GM23338 (cell line): ENCODE measurements at regions not wholly inside any gene's neighbourhood (a gene's known extent, or its start where the extent isn't known, plus 50 kb on each side); places are given as distances from the start of the nearest gene placed in this dataset.

Experiments used
- ATAC-seq: fragments of 200-7000 bp; cut with Tn5 transposase; 3 replicates; pipeline ENCODE4 v1.9.1; 2020
- DNase-seq: peaks from one replicate; pipeline ENCODE4 v3.0.0-alpha.2; 2015; ENCODE audit warnings: low spot score
- H2AFZ ChIP-seq: fragments of 200-600 bp; sonication (generic); 2 replicates; pipeline ENCODE4 v1.8.0; 2016; ENCODE audit warnings: antibody characterized with exemption, mild to moderate bottlenecking, moderate library complexity
- H3F3A ChIP-seq: fragments of 200-600 bp; sonication (generic); replicated peaks from 2 replicates; pipeline ENCODE4 v1.8.0; 2017; ENCODE audit warnings: antibody characterized with exemption, mixed run types, low read depth
- H3K27ac ChIP-seq: fragments of 200-600 bp; sonication (generic); 2 replicates; pipeline ENCODE4 v1.6.1; 2016; ENCODE audit warnings: low read depth
- H3K27me3 ChIP-seq: fragments of 200-600 bp; sonication (generic); 2 replicates; pipeline ENCODE4 v1.8.0; 2016; ENCODE audit warnings: mild to moderate bottlenecking, mixed run types, moderate library complexity; ENCODE audit not compliant: insufficient read depth
- H3K36me3 ChIP-seq: fragments of 200-600 bp; sonication (generic); 2 replicates; pipeline ENCODE4 v1.8.0; 2016; ENCODE audit warnings: mild to moderate bottlenecking; ENCODE audit not compliant: insufficient read depth
- H3K4me1 ChIP-seq: fragments of 200-600 bp; sonication (generic); 2 replicates; pipeline ENCODE4 v1.8.0; 2016; ENCODE audit warnings: mild to moderate bottlenecking, moderate library complexity; ENCODE audit not compliant: insufficient read depth
- H3K4me2 ChIP-seq: fragments of 200-600 bp; sonication (generic); 2 replicates; pipeline ENCODE4 v1.7.1; 2017; ENCODE audit warnings: mixed run types
- H3K4me3 ChIP-seq: fragments of 200-600 bp; sonication (generic); 2 replicates; pipeline ENCODE4 v1.6.1; 2016; ENCODE audit warnings: mixed run types
- H3K79me2 ChIP-seq: fragments of 200-600 bp; sonication (generic); replicated peaks from 2 replicates; pipeline ENCODE4 v1.8.0; 2017; ENCODE audit warnings: mild to moderate bottlenecking; ENCODE audit not compliant: insufficient read depth
- H3K9me2 ChIP-seq: fragments of 200-600 bp; sonication (generic); 2 replicates; pipeline ENCODE4 v1.8.0; 2017; ENCODE audit not compliant: insufficient read depth
- H4K20me1 ChIP-seq: fragments of 200-600 bp; sonication (generic); replicated peaks from 2 replicates; pipeline ENCODE4 v1.8.0; 2017; ENCODE audit warnings: mild to moderate bottlenecking; ENCODE audit not compliant: insufficient read depth
- H3K27ac Mint-ChIP-seq: 2 replicates; pipeline ENCODE4 v1.8.0; 2020; ENCODE audit warnings: inconsistent platforms, mild to moderate bottlenecking, moderate library complexity, mixed read lengths
- H3K27me3 Mint-ChIP-seq: 3 replicates; pipeline ENCODE4 v1.8.0; 2022; ENCODE audit warnings: low read depth, mild to moderate bottlenecking, moderate library complexity, mixed read lengths, inconsistent platforms; ENCODE audit not compliant: insufficient read depth, poor library complexity
- H3K36me3 Mint-ChIP-seq: 3 replicates; pipeline ENCODE4 v1.8.0; 2021; ENCODE audit warnings: low read depth, mild to moderate bottlenecking, inconsistent platforms, moderate library complexity, mixed read lengths
- H3K4me1 Mint-ChIP-seq: 3 replicates; pipeline ENCODE4 v1.8.0; 2020; ENCODE audit warnings: mild to moderate bottlenecking, inconsistent platforms, mixed read lengths
- H3K4me3 Mint-ChIP-seq: 3 replicates; pipeline ENCODE4 v1.8.0; 2021; ENCODE audit warnings: moderate library complexity, mild to moderate bottlenecking, inconsistent platforms, mixed read lengths
- H3K9me3 Mint-ChIP-seq: 3 replicates; pipeline ENCODE4 v1.8.0; 2020; ENCODE audit warnings: moderate library complexity, mild to moderate bottlenecking, inconsistent platforms, mixed read lengths
- CREB1 ChIP-seq: fragments of 250-450 bp; sonication (Bioruptor Pico); IDR thresholded peaks from 2 replicates; pipeline ENCODE4 v1.5.0; 2020; ENCODE audit warnings: low read depth, mild to moderate bottlenecking, moderate library complexity
- EZH2 ChIP-seq: fragments of 200-600 bp; sonication (generic); IDR thresholded peaks from one replicate; pipeline ENCODE4 v1.8.0; 2017; ENCODE audit warnings: antibody characterized with exemption, mild to moderate bottlenecking, low read depth; ENCODE audit not compliant: unreplicated experiment
- EZH2phosphoT487 ChIP-seq: fragments of 200-600 bp; sonication (generic); IDR thresholded peaks from one replicate; pipeline ENCODE4 v1.8.1; 2018; ENCODE audit warnings: antibody characterized with exemption; ENCODE audit not compliant: unreplicated experiment
- JUNB ChIP-seq: IDR thresholded peaks from one replicate; pipeline ENCODE4 v1.6.1; 2016; ENCODE audit warnings: antibody characterized with exemption; ENCODE audit not compliant: unreplicated experiment
- NANOG ChIP-seq: IDR thresholded peaks from 2 replicates; pipeline ENCODE4 v1.6.1; 2016; ENCODE audit warnings: antibody characterized with exemption, borderline replicate concordance
- POLR2AphosphoS5 ChIP-seq: IDR thresholded peaks from 2 replicates; pipeline ENCODE4 v1.6.1; 2016; ENCODE audit warnings: antibody characterized with exemption, low read depth
- STAT1 ChIP-seq: IDR thresholded peaks from one replicate; pipeline ENCODE4 v1.6.1; 2016; ENCODE audit warnings: antibody characterized with exemption; ENCODE audit not compliant: unreplicated experiment
- ZNF114 ChIP-seq: fragments of 250-450 bp; sonication (Bioruptor Pico); IDR thresholded peaks from 2 replicates; pipeline ENCODE4 v1.5.0; 2020; ENCODE audit warnings: mild to moderate bottlenecking, moderate library complexity
- ZNF331 ChIP-seq: fragments of 250-450 bp; sonication (Bioruptor Pico); IDR thresholded peaks from 2 replicates; pipeline ENCODE4 v1.5.0; 2020; ENCODE audit warnings: low read depth, mild to moderate bottlenecking, moderate library complexity
- TF ChIP-seq, protein P1 (sequence below): fragments of 250-450 bp; sonication (Bioruptor Pico); IDR thresholded peaks from 2 replicates; pipeline ENCODE4 v1.5.0; 2020; ENCODE audit warnings: mild to moderate bottlenecking, moderate library complexity
- TF ChIP-seq, protein P2 (sequence below): IDR thresholded peaks from one replicate; pipeline ENCODE4 v1.6.1; 2018; ENCODE audit warnings: antibody characterized with exemption; ENCODE audit not compliant: unreplicated experiment
- TF ChIP-seq, protein P3 (sequence below), 2 experiments: fragments of 200-600 bp in 1 of 2; sonication (generic) in 1 of 2; conservative IDR thresholded peaks; 2 replicates each; pipeline versions ENCODE4 v1.5.1 to v1.6.1; 2016 to 2017; ENCODE audit warnings: antibody characterized with exemption in 2 of 2, low read depth in 2 of 2, mild to moderate bottlenecking in 2 of 2, moderate library complexity in 1 of 2
- TF ChIP-seq, protein P4 (sequence below): IDR thresholded peaks from 2 replicates; pipeline ENCODE4 v1.6.1; 2016; ENCODE audit warnings: antibody characterized with exemption

DNA sequence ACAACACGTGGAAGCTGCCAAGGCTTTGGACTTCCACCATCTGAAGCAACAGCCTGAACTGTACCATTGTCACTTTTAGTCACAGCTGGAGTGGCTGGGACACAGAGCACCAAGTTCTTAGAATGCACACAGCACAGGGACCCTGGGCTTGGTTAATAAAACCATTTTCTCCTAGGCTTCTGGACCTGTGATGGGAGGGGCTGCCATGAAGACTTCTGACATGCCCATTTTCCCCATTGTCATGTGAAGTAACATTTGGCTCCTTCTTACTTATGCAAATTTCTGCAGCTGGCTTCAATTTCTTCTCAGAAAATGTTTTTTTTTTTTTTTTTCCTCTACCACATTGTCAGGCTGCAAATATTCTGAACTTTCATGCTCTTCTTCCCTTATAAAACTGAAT, 138.6 kb upstream of the BRINP3 start:
- H3K27ac ChIP-seq: no peak overlapping the region
- H3K27ac Mint-ChIP-seq: no peak overlapping the region

More for the DNA sequence above, 138.6 kb upstream of the BRINP3 start:
- no peaks in the 10 kb centered on the region for H3K27me3 ChIP-seq
- H2AFZ ChIP-seq: peak overlapping the region; percentile 70; the same call in 1 of the 2 replicates
- Mint-ChIP-seq H3K9me3 (no peaks in the 10 kb centered on the region), H3K36me3 (no peaks in the 10 kb centered on the region), H3K4me3 (no peak overlapping the region), H3K27me3 (no peaks in the 10 kb centered on the region), H3K4me1 (peaks cover 8% of the 10 kb centered on the region)
- H4K20me1 ChIP-seq: no peaks in the 10 kb centered on the region
- H3K9me2 ChIP-seq: no peaks in the 10 kb centered on the region
- no peak overlapping the region for H3K4me2 ChIP-seq
- no peaks in the 10 kb centered on the region for H3K79me2 ChIP-seq
- no peak overlapping the region for H3K4me3 ChIP-seq
- TF ChIP-seq EZH2 (no peak), NANOG (no peak), ZNF331 (CRISPR knock-in tag) (no peak), EZH2phosphoT487 (no peak), JUNB (no peak), CREB1 (CRISPR knock-in tag) (no peak), ZNF114 (no peak), POLR2AphosphoS5 (no peak), STAT1 (no peak)
- TF ChIP-seq, protein P1, sequence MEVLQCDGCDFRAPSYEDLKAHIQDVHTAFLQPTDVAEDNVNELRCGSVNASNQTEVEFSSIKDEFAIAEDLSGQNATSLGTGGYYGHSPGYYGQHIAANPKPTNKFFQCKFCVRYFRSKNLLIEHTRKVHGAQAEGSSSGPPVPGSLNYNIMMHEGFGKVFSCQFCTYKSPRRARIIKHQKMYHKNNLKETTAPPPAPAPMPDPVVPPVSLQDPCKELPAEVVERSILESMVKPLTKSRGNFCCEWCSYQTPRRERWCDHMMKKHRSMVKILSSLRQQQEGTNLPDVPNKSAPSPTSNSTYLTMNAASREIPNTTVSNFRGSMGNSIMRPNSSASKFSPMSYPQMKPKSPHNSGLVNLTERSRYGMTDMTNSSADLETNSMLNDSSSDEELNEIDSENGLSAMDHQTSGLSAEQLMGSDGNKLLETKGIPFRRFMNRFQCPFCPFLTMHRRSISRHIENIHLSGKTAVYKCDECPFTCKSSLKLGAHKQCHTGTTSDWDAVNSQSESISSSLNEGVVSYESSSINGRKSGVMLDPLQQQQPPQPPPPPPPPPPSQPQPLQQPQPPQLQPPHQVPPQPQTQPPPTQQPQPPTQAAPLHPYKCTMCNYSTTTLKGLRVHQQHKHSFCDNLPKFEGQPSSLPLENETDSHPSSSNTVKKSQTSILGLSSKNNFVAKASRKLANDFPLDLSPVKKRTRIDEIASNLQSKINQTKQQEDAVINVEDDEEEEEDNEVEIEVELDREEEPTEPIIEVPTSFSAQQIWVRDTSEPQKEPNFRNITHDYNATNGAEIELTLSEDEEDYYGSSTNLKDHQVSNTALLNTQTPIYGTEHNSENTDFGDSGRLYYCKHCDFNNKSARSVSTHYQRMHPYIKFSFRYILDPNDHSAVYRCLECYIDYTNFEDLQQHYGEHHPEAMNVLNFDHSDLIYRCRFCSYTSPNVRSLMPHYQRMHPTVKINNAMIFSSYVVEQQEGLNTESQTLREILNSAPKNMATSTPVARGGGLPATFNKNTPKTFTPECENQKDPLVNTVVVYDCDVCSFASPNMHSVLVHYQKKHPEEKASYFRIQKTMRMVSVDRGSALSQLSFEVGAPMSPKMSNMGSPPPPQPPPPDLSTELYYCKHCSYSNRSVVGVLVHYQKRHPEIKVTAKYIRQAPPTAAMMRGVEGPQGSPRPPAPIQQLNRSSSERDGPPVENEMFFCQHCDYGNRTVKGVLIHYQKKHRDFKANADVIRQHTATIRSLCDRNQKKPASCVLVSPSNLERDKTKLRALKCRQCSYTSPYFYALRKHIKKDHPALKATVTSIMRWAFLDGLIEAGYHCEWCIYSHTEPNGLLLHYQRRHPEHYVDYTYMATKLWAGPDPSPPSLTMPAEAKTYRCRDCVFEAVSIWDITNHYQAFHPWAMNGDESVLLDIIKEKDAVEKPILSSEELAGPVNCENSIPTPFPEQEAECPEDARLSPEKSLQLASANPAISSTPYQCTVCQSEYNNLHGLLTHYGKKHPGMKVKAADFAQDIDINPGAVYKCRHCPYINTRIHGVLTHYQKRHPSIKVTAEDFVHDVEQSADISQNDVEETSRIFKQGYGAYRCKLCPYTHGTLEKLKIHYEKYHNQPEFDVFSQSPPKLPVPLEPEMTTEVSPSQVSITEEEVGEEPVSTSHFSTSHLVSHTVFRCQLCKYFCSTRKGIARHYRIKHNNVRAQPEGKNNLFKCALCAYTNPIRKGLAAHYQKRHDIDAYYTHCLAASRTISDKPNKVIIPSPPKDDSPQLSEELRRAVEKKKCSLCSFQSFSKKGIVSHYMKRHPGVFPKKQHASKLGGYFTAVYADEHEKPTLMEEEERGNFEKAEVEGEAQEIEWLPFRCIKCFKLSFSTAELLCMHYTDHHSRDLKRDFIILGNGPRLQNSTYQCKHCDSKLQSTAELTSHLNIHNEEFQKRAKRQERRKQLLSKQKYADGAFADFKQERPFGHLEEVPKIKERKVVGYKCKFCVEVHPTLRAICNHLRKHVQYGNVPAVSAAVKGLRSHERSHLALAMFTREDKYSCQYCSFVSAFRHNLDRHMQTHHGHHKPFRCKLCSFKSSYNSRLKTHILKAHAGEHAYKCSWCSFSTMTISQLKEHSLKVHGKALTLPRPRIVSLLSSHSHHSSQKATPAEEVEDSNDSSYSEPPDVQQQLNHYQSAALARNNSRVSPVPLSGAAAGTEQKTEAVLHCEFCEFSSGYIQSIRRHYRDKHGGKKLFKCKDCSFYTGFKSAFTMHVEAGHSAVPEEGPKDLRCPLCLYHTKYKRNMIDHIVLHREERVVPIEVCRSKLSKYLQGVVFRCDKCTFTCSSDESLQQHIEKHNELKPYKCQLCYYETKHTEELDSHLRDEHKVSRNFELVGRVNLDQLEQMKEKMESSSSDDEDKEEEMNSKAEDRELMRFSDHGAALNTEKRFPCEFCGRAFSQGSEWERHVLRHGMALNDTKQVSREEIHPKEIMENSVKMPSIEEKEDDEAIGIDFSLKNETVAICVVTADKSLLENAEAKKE (CRISPR knock-in tag): no peak
- TF ChIP-seq, protein P2, sequence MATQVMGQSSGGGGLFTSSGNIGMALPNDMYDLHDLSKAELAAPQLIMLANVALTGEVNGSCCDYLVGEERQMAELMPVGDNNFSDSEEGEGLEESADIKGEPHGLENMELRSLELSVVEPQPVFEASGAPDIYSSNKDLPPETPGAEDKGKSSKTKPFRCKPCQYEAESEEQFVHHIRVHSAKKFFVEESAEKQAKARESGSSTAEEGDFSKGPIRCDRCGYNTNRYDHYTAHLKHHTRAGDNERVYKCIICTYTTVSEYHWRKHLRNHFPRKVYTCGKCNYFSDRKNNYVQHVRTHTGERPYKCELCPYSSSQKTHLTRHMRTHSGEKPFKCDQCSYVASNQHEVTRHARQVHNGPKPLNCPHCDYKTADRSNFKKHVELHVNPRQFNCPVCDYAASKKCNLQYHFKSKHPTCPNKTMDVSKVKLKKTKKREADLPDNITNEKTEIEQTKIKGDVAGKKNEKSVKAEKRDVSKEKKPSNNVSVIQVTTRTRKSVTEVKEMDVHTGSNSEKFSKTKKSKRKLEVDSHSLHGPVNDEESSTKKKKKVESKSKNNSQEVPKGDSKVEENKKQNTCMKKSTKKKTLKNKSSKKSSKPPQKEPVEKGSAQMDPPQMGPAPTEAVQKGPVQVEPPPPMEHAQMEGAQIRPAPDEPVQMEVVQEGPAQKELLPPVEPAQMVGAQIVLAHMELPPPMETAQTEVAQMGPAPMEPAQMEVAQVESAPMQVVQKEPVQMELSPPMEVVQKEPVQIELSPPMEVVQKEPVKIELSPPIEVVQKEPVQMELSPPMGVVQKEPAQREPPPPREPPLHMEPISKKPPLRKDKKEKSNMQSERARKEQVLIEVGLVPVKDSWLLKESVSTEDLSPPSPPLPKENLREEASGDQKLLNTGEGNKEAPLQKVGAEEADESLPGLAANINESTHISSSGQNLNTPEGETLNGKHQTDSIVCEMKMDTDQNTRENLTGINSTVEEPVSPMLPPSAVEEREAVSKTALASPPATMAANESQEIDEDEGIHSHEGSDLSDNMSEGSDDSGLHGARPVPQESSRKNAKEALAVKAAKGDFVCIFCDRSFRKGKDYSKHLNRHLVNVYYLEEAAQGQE: no peak
- TF ChIP-seq, protein P3, sequence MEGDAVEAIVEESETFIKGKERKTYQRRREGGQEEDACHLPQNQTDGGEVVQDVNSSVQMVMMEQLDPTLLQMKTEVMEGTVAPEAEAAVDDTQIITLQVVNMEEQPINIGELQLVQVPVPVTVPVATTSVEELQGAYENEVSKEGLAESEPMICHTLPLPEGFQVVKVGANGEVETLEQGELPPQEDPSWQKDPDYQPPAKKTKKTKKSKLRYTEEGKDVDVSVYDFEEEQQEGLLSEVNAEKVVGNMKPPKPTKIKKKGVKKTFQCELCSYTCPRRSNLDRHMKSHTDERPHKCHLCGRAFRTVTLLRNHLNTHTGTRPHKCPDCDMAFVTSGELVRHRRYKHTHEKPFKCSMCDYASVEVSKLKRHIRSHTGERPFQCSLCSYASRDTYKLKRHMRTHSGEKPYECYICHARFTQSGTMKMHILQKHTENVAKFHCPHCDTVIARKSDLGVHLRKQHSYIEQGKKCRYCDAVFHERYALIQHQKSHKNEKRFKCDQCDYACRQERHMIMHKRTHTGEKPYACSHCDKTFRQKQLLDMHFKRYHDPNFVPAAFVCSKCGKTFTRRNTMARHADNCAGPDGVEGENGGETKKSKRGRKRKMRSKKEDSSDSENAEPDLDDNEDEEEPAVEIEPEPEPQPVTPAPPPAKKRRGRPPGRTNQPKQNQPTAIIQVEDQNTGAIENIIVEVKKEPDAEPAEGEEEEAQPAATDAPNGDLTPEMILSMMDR (conservative IDR thresholded peaks at IDR 0.05; ENCODE audit: low read depth in 2 of 2): no peak
- TF ChIP-seq, protein P4, sequence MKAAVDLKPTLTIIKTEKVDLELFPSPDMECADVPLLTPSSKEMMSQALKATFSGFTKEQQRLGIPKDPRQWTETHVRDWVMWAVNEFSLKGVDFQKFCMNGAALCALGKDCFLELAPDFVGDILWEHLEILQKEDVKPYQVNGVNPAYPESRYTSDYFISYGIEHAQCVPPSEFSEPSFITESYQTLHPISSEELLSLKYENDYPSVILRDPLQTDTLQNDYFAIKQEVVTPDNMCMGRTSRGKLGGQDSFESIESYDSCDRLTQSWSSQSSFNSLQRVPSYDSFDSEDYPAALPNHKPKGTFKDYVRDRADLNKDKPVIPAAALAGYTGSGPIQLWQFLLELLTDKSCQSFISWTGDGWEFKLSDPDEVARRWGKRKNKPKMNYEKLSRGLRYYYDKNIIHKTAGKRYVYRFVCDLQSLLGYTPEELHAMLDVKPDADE: no peak
- no peaks in the 10 kb centered on the region for H3F3A ChIP-seq
- no peak for DNase-seq
- H3K36me3 ChIP-seq: no peaks in the 10 kb centered on the region
- peaks cover 7% of the 10 kb centered on the region for H3K4me1 ChIP-seq
- ATAC-seq: no peak
